Spleen (tissue), 7 donors: ENCODE measurements at regions not wholly inside any gene's neighbourhood (a gene's known extent, or its start where the extent isn't known, plus 50 kb on each side); places are given as distances from the start of the nearest gene placed in this dataset.

Source experiments
- POLR2A ChIP-seq, 3 donors: fragments of 450-650 bp; IDR thresholded peaks; one replicate each; pipeline ENCODE4 v1.5.1; 2017; ENCODE audit warnings: antibody characterized with exemption in 3 of 3, mild to moderate bottlenecking in 1 of 3
- POLR2AphosphoS5 ChIP-seq, 3 donors: sonication (generic); formaldehyde crosslinking; IDR thresholded peaks; one replicate each; pipeline ENCODE4 v1.5.1; 2017; ENCODE audit warnings: antibody characterized with exemption in 3 of 3
- TF ChIP-seq, protein P1 (sequence below), 11 experiments: fragments of 200-600 bp in 7 of 11; fragments of 450-650 bp in 4 of 11; sonication (generic) in 4 of 11; IDR thresholded peaks in 8 of 11; conservative IDR thresholded peaks in 3 of 11; 1 replicate in 7 of 11; 2 replicates in 4 of 11; pipeline versions ENCODE4 v1.4.0 to v1.8.0; 2016 to 2021; ENCODE audit warnings: antibody characterized with exemption in 11 of 11, inconsistent platforms in 4 of 11, mild to moderate bottlenecking in 1 of 11
- donor health status: DM: no; HTN: no; CAD: no; lungs with moderate emphysema.
- donor health status: DM: no; HTN: no; CAD: no.
- donor health status: DM: no; HTN: no; CAD: no.

DNA sequence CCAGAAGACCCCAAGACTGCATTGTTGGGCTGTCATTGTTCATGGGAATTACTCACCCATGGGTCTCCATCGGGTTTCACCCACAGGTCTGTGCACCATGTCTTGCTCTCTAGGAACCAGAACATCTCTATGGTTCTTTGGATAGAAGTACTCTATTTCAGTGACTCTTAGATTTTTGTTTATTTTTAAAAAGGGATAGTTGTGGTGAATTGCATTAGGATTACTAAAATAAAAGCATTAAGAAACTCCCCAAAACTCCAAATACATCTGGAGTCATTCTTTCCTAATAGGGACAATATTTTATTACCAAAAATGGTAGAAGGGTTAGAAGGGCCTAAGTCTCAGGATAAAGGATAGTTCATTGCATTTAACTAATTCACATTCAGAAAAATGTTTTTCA lies 166.9 kb upstream of the TNFAIP3 start:
- TF ChIP-seq POLR2AphosphoS5 (IDR thresholded peaks at IDR 0.05) (no peak), POLR2A (IDR thresholded peaks at IDR 0.05) (no peak)
- TF ChIP-seq, protein P1, sequence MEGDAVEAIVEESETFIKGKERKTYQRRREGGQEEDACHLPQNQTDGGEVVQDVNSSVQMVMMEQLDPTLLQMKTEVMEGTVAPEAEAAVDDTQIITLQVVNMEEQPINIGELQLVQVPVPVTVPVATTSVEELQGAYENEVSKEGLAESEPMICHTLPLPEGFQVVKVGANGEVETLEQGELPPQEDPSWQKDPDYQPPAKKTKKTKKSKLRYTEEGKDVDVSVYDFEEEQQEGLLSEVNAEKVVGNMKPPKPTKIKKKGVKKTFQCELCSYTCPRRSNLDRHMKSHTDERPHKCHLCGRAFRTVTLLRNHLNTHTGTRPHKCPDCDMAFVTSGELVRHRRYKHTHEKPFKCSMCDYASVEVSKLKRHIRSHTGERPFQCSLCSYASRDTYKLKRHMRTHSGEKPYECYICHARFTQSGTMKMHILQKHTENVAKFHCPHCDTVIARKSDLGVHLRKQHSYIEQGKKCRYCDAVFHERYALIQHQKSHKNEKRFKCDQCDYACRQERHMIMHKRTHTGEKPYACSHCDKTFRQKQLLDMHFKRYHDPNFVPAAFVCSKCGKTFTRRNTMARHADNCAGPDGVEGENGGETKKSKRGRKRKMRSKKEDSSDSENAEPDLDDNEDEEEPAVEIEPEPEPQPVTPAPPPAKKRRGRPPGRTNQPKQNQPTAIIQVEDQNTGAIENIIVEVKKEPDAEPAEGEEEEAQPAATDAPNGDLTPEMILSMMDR (IDR thresholded peaks at IDR 0.05 in 8 of 11, conservative IDR thresholded peaks at IDR 0.05 in 3 of 11) = no peak
